Effector memory CD4-positive, alpha-beta T cell (primary cell): ENCODE measurements at regions not wholly inside any gene's neighbourhood (a gene's known extent, or its start where the extent isn't known, plus 50 kb on each side); places are given as distances from the start of the nearest gene placed in this dataset.
"Not testable (repeated sequence)": the region's sequence is repeated elsewhere in the genome, so short reads cannot be mapped to it uniquely, and the experiment has no call there.

Source experiments
- DNase-seq, 3 donors: peaks; one replicate each; pipeline ENCODE4 v3.0.0-alpha.2; 2020
- H3K27ac ChIP-seq: 2 replicates; pipeline ENCODE4 v1.7.0; 2013; ENCODE audit warnings: mild to moderate bottlenecking, low read length, moderate library complexity; ENCODE audit not compliant: insufficient read depth, poor library complexity, severe bottlenecking
- H3K27me3 ChIP-seq: replicated peaks from 2 replicates; pipeline ENCODE4 v1.7.0; 2013; ENCODE audit warnings: mild to moderate bottlenecking, low read length; ENCODE audit not compliant: insufficient read depth, control insufficient read depth, poor library complexity, severe bottlenecking
- H3K36me3 ChIP-seq: 2 replicates; pipeline ENCODE4 v1.7.0; 2013; ENCODE audit warnings: mild to moderate bottlenecking, low read length, moderate library complexity; ENCODE audit not compliant: control insufficient read depth, insufficient read depth
- H3K4me1 ChIP-seq: 2 replicates; pipeline ENCODE4 v1.7.0; 2013; ENCODE audit warnings: low read length, mild to moderate bottlenecking; ENCODE audit not compliant: control insufficient read depth, insufficient read depth, poor library complexity, severe bottlenecking
- H3K4me3 ChIP-seq: 2 replicates; pipeline ENCODE4 v1.7.0; 2013; ENCODE audit warnings: low read length, low read depth, mild to moderate bottlenecking; ENCODE audit not compliant: insufficient read depth, poor library complexity, severe bottlenecking
- H3K9me3 ChIP-seq: 2 replicates; pipeline ENCODE4 v1.7.0; 2013; ENCODE audit warnings: mild to moderate bottlenecking, low read length, moderate library complexity; ENCODE audit not compliant: control insufficient read depth

DNA sequence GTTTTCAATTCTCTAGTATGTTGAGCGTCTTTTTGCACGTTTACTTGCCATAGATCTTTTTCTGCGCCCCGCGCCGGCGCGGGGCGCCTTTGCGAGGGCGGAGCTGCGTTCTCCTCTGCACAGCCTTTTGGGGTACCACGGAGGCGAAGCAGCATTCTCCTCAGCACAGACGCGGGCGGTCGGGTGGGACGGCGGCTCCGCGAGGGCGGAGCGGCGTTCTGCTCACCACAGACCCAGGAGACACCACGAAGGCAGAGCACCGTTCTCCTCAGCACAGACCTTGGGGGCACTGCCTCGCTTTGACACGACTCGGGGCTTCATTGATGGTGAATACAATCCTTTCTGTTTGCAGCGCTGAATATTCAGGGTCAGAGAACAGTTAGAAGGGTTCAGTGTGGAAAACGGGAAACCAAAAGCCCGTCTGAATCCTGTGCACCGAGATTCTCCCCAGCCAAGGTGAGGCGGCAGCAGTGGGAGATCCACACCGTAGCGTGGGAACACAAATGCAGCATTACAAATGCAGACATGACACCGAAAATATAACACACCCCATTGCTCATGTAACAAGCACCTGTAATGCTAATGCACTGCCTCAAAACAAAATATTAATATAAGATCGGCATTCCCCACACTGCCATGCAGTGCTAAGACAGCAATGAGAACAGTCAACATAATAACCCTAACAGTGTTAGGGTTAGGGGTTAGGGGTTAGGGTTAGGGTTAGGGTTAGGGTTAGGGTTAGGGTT, 190.7 kb upstream of the VIPR2 start:
- not testable (repeated sequence) for H3K9me3 ChIP-seq, H3K27ac ChIP-seq, H3K4me3 ChIP-seq, H3K4me1 ChIP-seq, H3K36me3 ChIP-seq, H3K27me3 ChIP-seq, DNase-seq

- H3K27ac ChIP-seq, DNase-seq, H3K4me3 ChIP-seq, H3K4me1 ChIP-seq, H3K27me3 ChIP-seq, H3K9me3 ChIP-seq, H3K36me3 ChIP-seq: not testable (repeated sequence)
Measured at GRCh38 chr7:159332854-159333479, 188.3 kb upstream of the VIPR2 start.

GRCh38 chr7:159331462-159331861, 186.8 kb upstream of the VIPR2 start:
- Histone ChIP-seq H3K9me3 (peaks cover 13% of the 10 kb centered on the region), H3K4me1 (no peaks in the 10 kb centered on the region), H3K27ac (no peak overlapping the region), H3K36me3 (no peaks in the 10 kb centered on the region), H3K4me3 (no peak overlapping the region), H3K27me3 (no peaks in the 10 kb centered on the region)
- no peak for DNase-seq

DNA sequence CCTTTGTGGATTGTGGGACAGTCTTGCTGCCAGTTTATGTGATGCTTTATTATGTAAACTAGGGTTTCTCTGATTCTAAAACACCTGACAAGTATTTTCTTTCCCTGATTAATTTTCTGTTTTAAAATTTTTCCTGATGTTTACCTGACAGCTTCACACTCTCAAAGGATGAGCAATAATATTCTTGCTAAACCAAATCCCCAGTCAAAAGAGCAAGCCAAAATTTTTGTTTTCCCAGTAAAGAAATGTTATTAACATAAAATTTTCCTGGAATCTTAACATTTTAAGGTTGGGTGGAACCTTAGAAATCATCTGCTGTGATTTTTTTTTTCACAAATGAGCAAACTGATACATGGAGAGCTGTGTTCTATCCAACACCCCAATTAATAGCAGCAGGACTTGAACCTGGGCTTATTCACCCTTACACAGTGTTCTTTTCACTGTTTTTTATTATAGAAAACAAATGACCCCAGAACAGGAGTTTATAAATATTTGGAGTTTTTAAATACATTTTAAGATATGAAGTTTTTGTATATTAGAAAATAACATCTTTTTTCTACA, 185.2 kb upstream of the VIPR2 start:
- Histone ChIP-seq H3K9me3 (peaks cover 13% of the 10 kb centered on the region), H3K4me1 (no peaks in the 10 kb centered on the region), H3K27me3 (no peaks in the 10 kb centered on the region), H3K4me3 (no peak overlapping the region), H3K27ac (no peak overlapping the region), H3K36me3 (no peaks in the 10 kb centered on the region)
- DNase-seq = no peak

GRCh38 chr7:159328096-159328495, 183.4 kb upstream of the VIPR2 start:
- H3K27me3 ChIP-seq = no peaks in the 10 kb centered on the region
- no peak for DNase-seq
- H3K4me1 ChIP-seq = no peaks in the 10 kb centered on the region
- no peaks in the 10 kb centered on the region for H3K36me3 ChIP-seq
- H3K4me3 ChIP-seq = no peak overlapping the region
- peaks cover 13% of the 10 kb centered on the region for H3K9me3 ChIP-seq
- H3K27ac ChIP-seq = no peak overlapping the region

DNA sequence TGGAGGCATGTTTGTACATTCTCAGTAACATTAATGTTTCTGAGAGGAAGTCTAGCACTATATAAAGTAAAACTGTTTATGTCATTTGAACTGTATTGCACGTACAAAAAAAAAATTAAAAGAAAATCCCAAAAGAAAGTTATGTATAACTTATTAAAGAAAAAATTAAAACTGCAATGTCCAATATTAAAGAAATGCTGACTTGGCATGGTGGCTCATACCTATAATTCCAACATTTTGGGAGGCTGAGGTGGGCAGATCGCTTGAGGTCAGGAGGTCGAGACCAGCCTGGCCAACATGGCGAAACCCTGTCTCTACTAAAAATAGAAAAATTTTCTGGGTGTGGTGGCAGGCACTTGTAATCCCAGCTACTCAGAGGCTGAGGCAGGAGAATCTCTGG, 178.7 kb upstream of the VIPR2 start:
- no peak for DNase-seq
- H3K36me3 ChIP-seq = no peaks in the 10 kb centered on the region
- H3K9me3 ChIP-seq = peaks cover 13% of the 10 kb centered on the region
- no peaks in the 10 kb centered on the region for H3K4me1 ChIP-seq
- no peaks in the 10 kb centered on the region for H3K27me3 ChIP-seq
- no peak overlapping the region for H3K4me3 ChIP-seq
- H3K27ac ChIP-seq = no peak overlapping the region

GRCh38 chr7:159321278-159321677, 176.6 kb upstream of the VIPR2 start:
- Histone ChIP-seq H3K27ac (no peak overlapping the region), H3K27me3 (no peaks in the 10 kb centered on the region), H3K4me3 (no peak overlapping the region), H3K9me3 (no peaks in the 10 kb centered on the region), H3K4me1 (no peaks in the 10 kb centered on the region), H3K36me3 (no peaks in the 10 kb centered on the region)
- DNase-seq = no peak

DNA sequence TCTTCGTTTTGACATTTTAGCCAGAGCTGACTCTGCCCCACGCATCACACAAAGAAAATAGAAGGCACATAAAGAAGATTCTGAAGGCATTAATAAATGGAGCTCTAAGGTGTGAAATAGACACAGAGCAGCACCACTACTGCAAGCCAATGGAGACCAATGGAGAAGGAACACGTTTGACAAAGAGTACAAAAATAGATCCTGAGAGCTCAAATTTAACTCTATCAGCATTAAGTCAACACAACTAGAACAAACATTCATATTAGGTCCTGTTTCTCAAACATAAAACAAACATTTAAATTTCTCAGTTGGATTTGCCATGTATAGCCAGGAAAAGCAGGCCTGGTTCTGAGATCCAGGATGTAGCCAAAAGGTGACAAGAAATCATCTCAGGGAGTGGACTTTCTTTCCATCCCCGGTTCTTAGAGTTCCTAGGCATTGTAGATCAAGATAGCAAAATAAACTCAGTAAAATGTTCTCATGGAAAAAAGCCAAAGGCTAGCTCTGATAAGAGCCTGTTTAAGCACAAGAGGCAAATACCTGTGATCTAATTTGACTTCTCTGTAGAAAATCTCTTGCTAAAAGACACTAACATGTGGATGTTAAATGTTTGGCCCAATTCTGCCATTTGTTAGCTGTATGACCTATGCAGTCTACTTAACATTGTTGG, 174.2 kb upstream of the VIPR2 start:
- H3K4me1 ChIP-seq = no peaks in the 10 kb centered on the region
- no peak overlapping the region for H3K27ac ChIP-seq
- no peak overlapping the region for H3K4me3 ChIP-seq

DNA sequence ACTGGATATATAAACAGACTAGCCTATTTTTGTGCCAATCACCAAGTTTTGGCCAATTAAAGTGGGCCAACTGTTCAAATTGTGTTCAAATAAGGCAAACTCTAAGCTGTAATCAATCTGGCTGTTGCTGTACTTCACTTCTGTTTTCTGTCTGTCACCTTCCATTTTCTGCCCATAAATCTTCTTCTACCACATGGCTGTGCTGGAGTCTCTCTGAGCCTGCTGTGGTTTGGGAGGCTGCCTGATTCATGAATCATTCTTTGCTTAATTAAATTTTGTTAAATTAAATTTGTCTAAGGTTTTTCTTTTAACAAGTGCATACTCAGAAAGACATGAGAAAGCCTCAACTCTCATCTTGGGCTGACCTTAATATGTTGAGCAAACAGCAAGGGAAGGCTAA, 172.6 kb upstream of the VIPR2 start:
- no peaks in the 10 kb centered on the region for H3K4me1 ChIP-seq
- no peaks in the 10 kb centered on the region for H3K9me3 ChIP-seq
- no peaks in the 10 kb centered on the region for H3K27me3 ChIP-seq
- no peaks in the 10 kb centered on the region for H3K36me3 ChIP-seq
- no peak overlapping the region for H3K27ac ChIP-seq
- DNase-seq = no peak
- no peak overlapping the region for H3K4me3 ChIP-seq

More for the DNA sequence above, 174.2 kb upstream of the VIPR2 start:
- H3K27me3 ChIP-seq = no peaks in the 10 kb centered on the region
- no peaks in the 10 kb centered on the region for H3K9me3 ChIP-seq
- no peak for DNase-seq
- H3K36me3 ChIP-seq = no peaks in the 10 kb centered on the region

- no peak for DNase-seq
- Histone ChIP-seq H3K27ac (no peak overlapping the region), H3K4me3 (no peak overlapping the region), H3K36me3 (no peaks in the 10 kb centered on the region), H3K27me3 (no peaks in the 10 kb centered on the region), H3K9me3 (no peaks in the 10 kb centered on the region), H3K4me1 (no peaks in the 10 kb centered on the region)
Measured at GRCh38 chr7:159311172-159311494, 166.5 kb upstream of the VIPR2 start.
